Chondrocyte (in vitro differentiated cells): ENCODE measurements at regions not wholly inside any gene's neighbourhood (a gene's known extent, or its start where the extent isn't known, plus 50 kb on each side); places are given as distances from the start of the nearest gene placed in this dataset.

ENCODE experiments used
- DNase-seq: peaks from one replicate; pipeline ENCODE4 v3.0.0; 2021; ENCODE audit warnings: mixed read lengths, low spot score
- H3K27ac Mint-ChIP-seq: one replicate; pipeline ENCODE4 v1.8.0; 2021; ENCODE audit warnings: mild to moderate bottlenecking, moderate library complexity, mixed read lengths; ENCODE audit not compliant: unreplicated experiment
- H3K27me3 Mint-ChIP-seq: 2 replicates; pipeline ENCODE4 v1.8.0; 2021; ENCODE audit warnings: low read depth, mixed read lengths
- H3K36me3 Mint-ChIP-seq: 2 replicates; pipeline ENCODE4 v1.8.0; 2021; ENCODE audit warnings: low read depth, mixed read lengths
- H3K4me1 Mint-ChIP-seq: 2 replicates; pipeline ENCODE4 v1.8.0; 2021; ENCODE audit warnings: low read depth, mild to moderate bottlenecking, mixed read lengths
- H3K4me3 Mint-ChIP-seq: one replicate; pipeline ENCODE4 v1.8.0; 2021; ENCODE audit warnings: mild to moderate bottlenecking, moderate library complexity, mixed read lengths; ENCODE audit not compliant: unreplicated experiment
- H3K9me3 Mint-ChIP-seq: 2 replicates; pipeline ENCODE4 v1.8.0; 2021; ENCODE audit warnings: low read depth, mixed read lengths
- TF ChIP-seq, protein P1 (sequence below): fragments of 200-600 bp; sonication (generic); IDR thresholded peaks from 2 replicates; pipeline ENCODE4 v1.5.0; 2021; ENCODE audit warnings: antibody characterized with exemption, mild to moderate bottlenecking, moderate library complexity

DNA sequence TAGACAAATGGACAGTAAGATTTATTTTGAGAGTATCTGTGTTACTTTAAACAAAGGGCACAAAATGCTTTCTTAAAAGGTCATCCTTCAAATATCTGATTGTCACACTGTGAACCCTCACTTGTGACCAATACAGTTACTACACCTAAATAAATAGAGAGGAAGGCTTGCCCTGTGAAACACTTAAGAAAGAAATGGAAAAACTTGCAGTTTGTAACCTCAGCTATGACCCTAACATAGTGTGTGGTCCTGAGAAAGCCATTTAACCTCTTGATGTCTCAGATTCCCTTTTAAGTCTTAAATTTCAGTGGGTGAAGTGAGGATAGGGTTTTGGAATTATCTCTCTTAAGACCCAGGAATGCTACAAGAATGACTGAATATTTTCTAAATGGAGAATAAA, 126.7 kb upstream of the SLC27A6 start:
- Mint-ChIP-seq H3K36me3 (no peaks in the 10 kb centered on the region), H3K4me3 (no peak overlapping the region), H3K9me3 (no peaks in the 10 kb centered on the region), H3K27ac (no peak overlapping the region), H3K4me1 (peaks cover 4% of the 10 kb centered on the region), H3K27me3 (no peaks in the 10 kb centered on the region)
- DNase-seq: no peak
- TF ChIP-seq, protein P1, sequence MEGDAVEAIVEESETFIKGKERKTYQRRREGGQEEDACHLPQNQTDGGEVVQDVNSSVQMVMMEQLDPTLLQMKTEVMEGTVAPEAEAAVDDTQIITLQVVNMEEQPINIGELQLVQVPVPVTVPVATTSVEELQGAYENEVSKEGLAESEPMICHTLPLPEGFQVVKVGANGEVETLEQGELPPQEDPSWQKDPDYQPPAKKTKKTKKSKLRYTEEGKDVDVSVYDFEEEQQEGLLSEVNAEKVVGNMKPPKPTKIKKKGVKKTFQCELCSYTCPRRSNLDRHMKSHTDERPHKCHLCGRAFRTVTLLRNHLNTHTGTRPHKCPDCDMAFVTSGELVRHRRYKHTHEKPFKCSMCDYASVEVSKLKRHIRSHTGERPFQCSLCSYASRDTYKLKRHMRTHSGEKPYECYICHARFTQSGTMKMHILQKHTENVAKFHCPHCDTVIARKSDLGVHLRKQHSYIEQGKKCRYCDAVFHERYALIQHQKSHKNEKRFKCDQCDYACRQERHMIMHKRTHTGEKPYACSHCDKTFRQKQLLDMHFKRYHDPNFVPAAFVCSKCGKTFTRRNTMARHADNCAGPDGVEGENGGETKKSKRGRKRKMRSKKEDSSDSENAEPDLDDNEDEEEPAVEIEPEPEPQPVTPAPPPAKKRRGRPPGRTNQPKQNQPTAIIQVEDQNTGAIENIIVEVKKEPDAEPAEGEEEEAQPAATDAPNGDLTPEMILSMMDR: no peak

GRCh38 chr5:128842241-128842640, 123.0 kb upstream of the SLC27A6 start:
- H3K27me3 Mint-ChIP-seq: no peaks in the 10 kb centered on the region
- no peak for DNase-seq
- H3K4me3 Mint-ChIP-seq: no peak overlapping the region
- TF ChIP-seq, protein P1: peak; percentile 73
- H3K4me1 Mint-ChIP-seq: no peaks in the 10 kb centered on the region
- peaks cover 1% of the 10 kb centered on the region for H3K9me3 Mint-ChIP-seq
- peaks cover under 1% of the 10 kb centered on the region for H3K36me3 Mint-ChIP-seq
- no peak overlapping the region for H3K27ac Mint-ChIP-seq

DNA sequence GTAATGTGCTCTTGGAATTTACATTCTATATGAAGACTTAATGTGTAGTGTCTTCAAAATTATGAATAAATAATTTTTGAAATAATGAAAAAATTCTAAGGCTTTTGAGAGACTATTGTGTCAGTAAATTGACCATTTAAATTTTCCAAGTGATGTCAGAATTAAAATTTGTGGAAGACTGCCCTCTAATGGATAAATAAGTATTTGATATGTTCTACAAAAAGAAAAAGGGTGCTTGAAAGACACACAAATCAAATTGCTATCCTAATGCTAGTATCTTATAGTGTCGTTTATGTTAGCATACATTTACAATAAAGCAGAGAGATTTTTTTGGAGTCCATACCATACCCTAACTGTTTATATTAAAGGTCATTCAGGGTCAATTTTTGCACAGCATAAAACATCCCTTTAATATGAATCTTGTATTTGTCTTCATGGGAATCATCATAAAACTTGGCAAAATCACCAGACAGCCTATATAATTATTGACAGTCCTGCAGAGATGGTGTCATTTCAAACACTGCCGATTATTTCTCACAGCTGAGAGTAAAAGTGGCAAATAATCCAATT, 120.8 kb upstream of the SLC27A6 start:
- Mint-ChIP-seq H3K4me1 (no peaks in the 10 kb centered on the region), H3K4me3 (no peak overlapping the region), H3K27me3 (no peaks in the 10 kb centered on the region), H3K36me3 (peaks cover 7% of the 10 kb centered on the region), H3K27ac (no peak overlapping the region), H3K9me3 (peaks cover 21% of the 10 kb centered on the region)
- TF ChIP-seq, protein P1: peak; percentile 87
- no peak for DNase-seq

DNA sequence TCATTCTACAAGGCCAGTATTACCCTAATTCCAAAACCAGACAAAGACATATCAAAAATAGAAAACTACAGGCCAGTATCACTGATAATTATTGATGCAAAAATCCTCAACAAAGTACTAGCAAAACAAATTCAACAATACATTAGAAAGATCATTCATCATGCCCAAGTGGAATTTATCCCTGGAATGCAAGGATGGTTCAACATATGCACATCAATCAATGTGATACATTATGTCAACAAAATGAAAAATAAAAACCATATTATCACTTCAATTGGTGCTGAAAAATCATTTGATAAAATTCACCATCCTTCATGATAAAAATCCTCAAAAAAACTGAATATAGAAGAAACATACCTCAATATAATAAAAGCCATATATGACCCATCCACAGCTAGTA, 115.2 kb upstream of the SLC27A6 start:
- H3K4me3 Mint-ChIP-seq: no peak overlapping the region
- peaks cover 8% of the 10 kb centered on the region for H3K27me3 Mint-ChIP-seq
- peaks cover 22% of the 10 kb centered on the region for H3K36me3 Mint-ChIP-seq

DNA sequence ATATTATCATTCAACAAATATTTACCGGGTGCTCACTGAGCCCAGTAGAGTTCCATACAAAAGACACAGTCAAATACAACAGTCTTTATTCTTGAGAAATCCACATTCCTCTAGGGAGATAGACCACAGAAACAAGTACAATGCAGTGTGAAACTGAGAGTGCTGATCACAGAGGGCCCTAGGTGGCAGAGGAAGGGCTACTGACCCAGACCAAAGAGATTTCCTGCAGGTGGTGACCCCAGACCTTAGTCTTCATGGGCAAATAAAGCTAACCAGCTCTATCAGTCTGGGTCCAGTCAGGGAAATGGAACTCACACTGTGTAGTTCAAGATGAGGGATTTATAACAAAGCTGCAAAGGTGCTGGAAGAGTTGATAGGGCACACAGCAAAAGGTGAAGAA, 110.4 kb upstream of the SLC27A6 start:
- no peak overlapping the region for H3K27ac Mint-ChIP-seq
- DNase-seq: no peak
- H3K9me3 Mint-ChIP-seq: peaks cover 32% of the 10 kb centered on the region
- peaks cover 6% of the 10 kb centered on the region for H3K4me1 Mint-ChIP-seq
- TF ChIP-seq, protein P1: no peak
- peaks cover 19% of the 10 kb centered on the region for H3K27me3 Mint-ChIP-seq
- H3K4me3 Mint-ChIP-seq: no peak overlapping the region
- peaks cover 16% of the 10 kb centered on the region for H3K36me3 Mint-ChIP-seq

More for the DNA sequence above, 115.2 kb upstream of the SLC27A6 start:
- H3K9me3 Mint-ChIP-seq: peaks cover 46% of the 10 kb centered on the region
- no peak overlapping the region for H3K27ac Mint-ChIP-seq
- H3K4me1 Mint-ChIP-seq: no peaks in the 10 kb centered on the region
- TF ChIP-seq, protein P1: no peak
- no peak for DNase-seq
